ENCODE measurements at regions not wholly inside any gene's neighbourhood (a gene's known extent, or its start where the extent isn't known, plus 50 kb on each side); places are given as distances from the start of the nearest gene placed in this dataset.
"Not testable (repeated sequence)": the region's sequence is repeated elsewhere in the genome, so short reads cannot be mapped to it uniquely, and the experiment has no call there.

DNA sequence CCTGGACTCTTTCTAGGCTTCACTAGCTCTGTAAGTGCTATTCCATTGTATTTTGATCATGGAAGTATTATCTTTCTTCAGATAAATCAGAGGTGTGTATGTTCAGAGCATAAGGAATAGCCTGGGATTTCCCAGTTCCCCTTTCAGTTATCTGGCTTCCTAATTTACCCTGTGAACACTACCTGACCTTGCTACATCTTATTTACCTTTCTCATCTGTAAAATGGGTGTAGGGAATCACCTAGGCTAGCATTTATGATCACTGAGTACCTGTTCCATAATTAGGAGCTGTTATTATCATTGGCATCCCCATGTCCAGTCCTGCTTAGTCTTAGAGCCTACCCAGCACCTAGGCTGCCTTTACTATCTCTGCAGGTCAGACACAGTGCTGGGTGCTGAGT, 149.3 kb upstream of the NR2F2 start:
- H3K36me3 ChIP-seq, result no peaks in the 10 kb centered on the region
- H3K27me3 ChIP-seq, result no peaks in the 10 kb centered on the region
- no peak overlapping the region for H3K27ac ChIP-seq
- H3K9me3 ChIP-seq (replicated peaks), result no peaks in the 10 kb centered on the region
- peaks cover 3% of the 10 kb centered on the region; the same call in 1 of the 2 replicates for H3K4me1 ChIP-seq
- DNase-seq, result no peak
- H3K4me3 ChIP-seq, result no peak overlapping the region

DNA sequence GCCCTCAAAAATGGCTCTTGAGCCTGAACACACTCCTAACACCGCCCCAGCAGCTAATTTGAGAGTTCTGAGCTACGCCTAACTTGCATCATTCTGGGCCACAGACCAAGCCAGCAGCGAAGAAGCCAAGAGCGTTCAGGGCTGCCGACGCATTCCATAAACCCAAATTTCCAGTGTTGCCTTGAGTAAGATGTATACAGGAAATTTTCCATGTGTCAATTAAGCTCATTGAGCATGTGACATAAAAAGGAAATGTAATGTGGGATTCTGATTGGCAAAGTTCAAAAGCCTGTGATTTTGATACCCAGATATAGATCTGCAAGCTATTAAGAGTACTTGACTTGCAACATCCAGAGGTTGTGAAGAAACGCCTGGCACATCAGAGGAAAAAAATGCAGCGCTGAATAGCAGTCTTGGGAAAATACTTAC, 148.6 kb upstream of the NR2F2 start:
- no peaks in the 10 kb centered on the region for H3K9me3 ChIP-seq (replicated peaks)
- no peaks in the 10 kb centered on the region for H3K36me3 ChIP-seq
- no peak overlapping the region for H3K4me3 ChIP-seq
- peaks cover 3% of the 10 kb centered on the region; the same call in 1 of the 2 replicates for H3K4me1 ChIP-seq
- DNase-seq, result no peak
- H3K27ac ChIP-seq, result no peak overlapping the region
- no peaks in the 10 kb centered on the region for H3K27me3 ChIP-seq

DNA sequence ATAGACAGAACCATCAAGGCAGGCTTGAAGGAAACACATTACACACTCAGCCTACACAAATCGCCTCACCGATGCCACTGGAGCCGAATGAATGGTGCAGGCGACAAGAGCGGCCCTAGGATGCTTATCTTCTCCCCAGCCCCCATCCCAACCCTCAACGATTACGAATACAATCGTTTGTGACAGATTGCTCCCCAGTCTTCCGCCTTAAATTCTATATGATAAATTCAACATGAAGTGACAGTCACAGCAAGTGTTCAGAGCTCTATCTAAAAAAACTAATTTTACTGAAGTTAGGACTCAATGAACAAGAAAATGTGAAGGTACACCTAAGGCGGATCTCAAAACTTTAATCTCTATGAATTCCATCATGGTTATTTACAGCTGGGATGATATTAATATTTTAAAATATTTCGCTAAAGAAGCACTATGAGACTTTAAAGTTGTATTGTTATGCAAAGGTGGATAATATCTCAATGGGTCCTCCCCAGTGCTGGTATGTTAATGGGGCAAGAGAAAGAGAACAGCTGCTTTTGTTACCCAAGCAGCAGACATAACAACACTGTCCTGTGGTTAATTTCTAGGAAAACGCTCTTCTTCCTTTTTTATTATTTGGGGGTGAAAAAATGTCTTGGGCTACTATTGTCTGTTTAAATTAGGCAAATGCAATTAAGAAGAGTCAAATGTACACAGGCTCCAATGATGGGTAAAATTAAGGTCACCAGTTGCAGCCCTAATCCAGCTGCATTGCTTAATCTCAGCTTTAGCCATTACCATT, 147.6 kb upstream of the NR2F2 start:
- DNase-seq, result no peak
- Histone ChIP-seq H3K4me3 (no peak overlapping the region), H3K27me3 (no peaks in the 10 kb centered on the region), H3K9me3 (replicated peaks) (no peaks in the 10 kb centered on the region), H3K27ac (no peak overlapping the region), H3K4me1 (peaks cover 3% of the 10 kb centered on the region; the same call in 1 of the 2 replicates), H3K36me3 (no peaks in the 10 kb centered on the region)

DNA sequence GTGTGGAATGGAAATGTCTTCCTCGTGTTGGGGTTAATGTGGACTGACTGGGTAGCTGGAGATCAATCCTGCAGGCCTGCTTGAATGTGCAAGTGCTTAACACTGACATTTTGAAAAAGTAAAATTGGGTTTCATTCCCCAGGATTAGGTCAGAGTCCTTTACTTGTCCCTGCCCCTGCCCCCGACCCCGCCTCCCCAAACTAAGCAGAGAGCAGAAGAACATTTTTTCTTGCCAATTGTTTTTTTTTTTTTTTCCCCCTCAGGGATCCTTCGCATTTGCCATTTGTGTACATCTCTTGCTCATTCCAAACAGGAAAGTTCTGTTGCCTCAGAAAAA, 147.0 kb upstream of the NR2F2 start:
- Histone ChIP-seq H3K4me1 (peaks cover 3% of the 10 kb centered on the region; the same call in 1 of the 2 replicates), H3K27me3 (no peaks in the 10 kb centered on the region), H3K27ac (no peak overlapping the region), H3K4me3 (no peak overlapping the region), H3K9me3 (replicated peaks) (no peaks in the 10 kb centered on the region), H3K36me3 (no peaks in the 10 kb centered on the region)
- no peak for DNase-seq

DNA sequence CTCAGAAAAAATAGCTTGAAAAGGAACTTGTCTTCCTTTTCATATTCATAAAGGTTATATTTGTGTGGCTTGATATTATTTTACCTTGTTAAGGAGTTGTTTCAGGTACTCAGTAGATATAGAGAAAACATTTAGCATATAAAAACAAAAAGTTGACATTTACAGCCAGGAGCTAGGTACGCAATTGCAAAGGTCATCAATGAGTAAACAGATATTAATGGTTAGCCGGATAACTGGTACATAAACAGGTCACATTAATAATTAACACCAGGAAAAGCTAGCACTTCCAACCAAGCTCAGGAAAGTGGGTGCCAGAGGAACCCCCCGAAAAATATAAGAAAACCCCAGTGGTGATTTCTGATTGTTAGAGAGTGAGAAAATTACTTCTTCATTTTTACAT, 146.6 kb upstream of the NR2F2 start:
- DNase-seq, result no peak
- H3K4me1 ChIP-seq, result peaks cover 3% of the 10 kb centered on the region; the same call in 1 of the 2 replicates
- H3K27me3 ChIP-seq, result no peaks in the 10 kb centered on the region
- no peak overlapping the region for H3K4me3 ChIP-seq
- no peaks in the 10 kb centered on the region for H3K36me3 ChIP-seq
- H3K9me3 ChIP-seq (replicated peaks), result no peaks in the 10 kb centered on the region
- no peak overlapping the region for H3K27ac ChIP-seq

DNA sequence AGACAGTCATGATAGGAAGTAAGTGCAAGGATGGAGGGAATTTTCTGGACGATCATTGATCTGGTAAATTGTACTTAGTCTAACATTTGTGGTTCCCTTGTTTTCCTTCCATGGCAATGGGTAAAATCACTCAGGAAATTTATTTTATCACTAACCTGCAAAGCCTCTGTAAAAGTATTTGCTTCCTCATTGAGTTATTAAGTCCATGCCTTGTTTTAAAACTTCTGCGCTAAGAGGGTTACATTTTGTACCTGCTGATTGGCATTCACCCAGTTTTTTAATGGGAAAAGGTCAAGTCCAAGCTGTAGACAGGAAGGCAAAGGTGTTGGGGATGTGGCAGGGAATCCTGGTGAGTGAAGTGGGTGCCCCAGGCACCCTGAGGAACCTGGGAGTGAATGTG, 146.2 kb upstream of the NR2F2 start:
- Histone ChIP-seq H3K27ac (no peak overlapping the region), H3K9me3 (replicated peaks) (no peaks in the 10 kb centered on the region), H3K36me3 (no peaks in the 10 kb centered on the region), H3K4me3 (no peak overlapping the region), H3K4me1 (peaks cover 3% of the 10 kb centered on the region; the same call in 1 of the 2 replicates), H3K27me3 (no peaks in the 10 kb centered on the region)
- no peak for DNase-seq

DNA sequence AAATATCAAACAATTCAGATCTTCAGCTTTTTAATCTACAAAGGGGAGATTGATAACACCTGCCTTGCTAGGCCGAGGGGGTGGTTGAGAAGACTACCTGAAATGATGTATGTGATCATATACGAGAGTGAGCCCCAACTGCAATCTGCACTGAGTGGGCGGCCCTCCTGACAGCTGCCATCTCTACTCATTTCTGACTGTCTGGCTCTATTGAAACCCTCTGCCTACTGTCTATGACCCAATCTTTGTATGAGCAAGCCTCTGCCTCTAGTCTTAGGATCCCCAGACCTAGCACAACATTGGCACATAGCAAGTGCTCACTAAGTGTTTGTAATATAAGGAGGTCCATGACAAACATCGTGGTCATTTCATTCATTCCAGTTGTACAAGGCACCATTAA, 144.4 kb upstream of the NR2F2 start:
- Histone ChIP-seq H3K9me3 (replicated peaks) (no peaks in the 10 kb centered on the region), H3K4me1 (peaks cover 3% of the 10 kb centered on the region; the same call in 1 of the 2 replicates), H3K36me3 (no peaks in the 10 kb centered on the region), H3K4me3 (no peak overlapping the region), H3K27ac (no peak overlapping the region), H3K27me3 (no peaks in the 10 kb centered on the region)
- DNase-seq, result no peak

DNA sequence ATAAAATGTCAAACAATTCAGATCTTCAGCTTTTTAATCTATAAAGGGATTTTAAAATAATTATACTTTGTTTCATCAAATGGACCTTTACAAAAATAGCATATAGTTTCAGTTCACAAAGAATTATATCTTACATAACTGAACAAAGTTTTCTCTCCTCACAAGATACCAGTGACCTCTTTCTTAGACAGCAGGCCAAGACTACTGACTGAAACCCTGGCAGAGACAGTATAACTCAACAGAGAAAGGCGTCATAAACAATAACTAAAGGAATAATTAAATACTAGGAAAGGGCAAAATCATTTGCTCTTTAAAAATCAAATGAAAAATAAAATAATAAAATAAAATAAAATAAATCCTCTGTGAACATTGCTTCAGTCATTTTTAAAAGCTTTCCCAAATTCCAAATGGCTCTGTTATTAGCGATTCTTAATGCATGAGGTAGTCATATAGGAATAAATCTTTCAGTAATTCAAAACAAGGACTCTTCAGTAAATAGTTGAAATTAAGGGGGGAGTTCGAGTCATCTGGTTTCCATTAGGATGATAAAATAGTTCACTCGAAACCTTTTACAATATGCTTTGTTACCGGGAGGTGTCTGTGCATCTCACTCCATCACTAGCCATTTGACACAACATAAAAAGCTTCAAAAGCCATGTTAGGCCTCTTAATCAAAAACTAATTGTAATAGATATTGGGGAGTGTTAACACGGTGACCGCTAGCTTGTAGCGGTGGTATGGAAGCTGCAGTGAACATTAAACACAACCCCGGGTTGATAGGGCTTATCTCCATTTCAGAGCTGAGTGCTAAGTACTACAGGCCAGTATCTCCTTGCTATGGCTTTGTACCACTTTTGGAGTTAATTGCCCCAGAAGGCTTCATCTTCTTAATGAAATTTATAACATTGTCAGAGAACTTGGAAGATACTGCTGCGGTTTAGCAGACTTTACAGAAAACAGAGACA, 142.9 kb upstream of the NR2F2 start:
- DNase-seq, result no peak
- Histone ChIP-seq H3K36me3 (no peaks in the 10 kb centered on the region), H3K27me3 (no peaks in the 10 kb centered on the region), H3K9me3 (replicated peaks) (no peaks in the 10 kb centered on the region), H3K27ac (no peak overlapping the region), H3K4me1 (peaks cover 3% of the 10 kb centered on the region; the same call in 1 of the 2 replicates), H3K4me3 (no peak overlapping the region)

DNA sequence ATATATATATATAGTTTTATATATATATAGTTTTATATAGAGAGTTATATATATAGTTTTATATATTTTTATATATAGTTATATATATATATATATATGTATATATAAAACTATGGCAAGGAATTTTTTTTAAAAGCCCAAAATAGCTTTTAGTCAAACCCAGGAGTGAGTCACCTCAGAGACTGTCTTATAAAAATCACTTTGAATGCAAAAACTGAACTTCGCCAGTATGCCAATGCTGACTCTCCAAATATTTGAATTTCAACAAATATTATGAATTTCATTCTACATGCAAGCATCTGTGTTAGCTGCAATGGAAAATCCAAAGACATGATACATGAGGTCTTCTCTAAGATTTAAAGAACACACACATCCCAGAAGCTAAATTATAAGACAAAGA, 132.8 kb upstream of the NR2F2 start:
- Histone ChIP-seq H3K27ac (no peak overlapping the region), H3K27me3 (no peaks in the 10 kb centered on the region), H3K4me3 (no peak overlapping the region), H3K9me3 (replicated peaks) (0 out of 2 replicates have a peak, but pooled peaks cover 2% of the 10 kb centered on the region), H3K36me3 (no peaks in the 10 kb centered on the region), H3K4me1 (0 out of 2 replicates have a peak, but pooled peaks cover 4% of the 10 kb centered on the region)
- no peak for DNase-seq

DNA sequence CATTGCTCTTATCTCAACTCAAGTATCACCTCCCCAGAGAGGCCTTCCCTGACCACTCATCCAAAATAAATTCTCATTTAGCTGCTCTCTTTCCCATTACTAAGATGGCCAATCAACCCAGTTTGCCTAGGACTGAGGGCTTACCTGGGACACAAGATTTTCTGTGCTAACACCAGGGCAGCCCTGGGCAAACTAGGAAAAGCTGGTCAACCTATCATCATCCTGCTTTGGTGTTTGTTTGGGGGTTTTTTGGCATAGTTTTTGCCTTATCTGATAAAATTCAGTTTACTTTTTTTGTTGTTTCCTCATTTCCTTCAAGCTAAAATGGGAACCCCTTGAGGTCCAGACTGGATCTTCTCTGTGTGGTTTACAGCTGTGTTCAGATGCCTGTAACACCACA, 131.4 kb upstream of the NR2F2 start:
- H3K4me3 ChIP-seq, result no peak overlapping the region
- 0 out of 2 replicates have a peak, but pooled peaks cover 4% of the 10 kb centered on the region for H3K4me1 ChIP-seq
- H3K9me3 ChIP-seq (replicated peaks), result 0 out of 2 replicates have a peak, but pooled peaks cover 2% of the 10 kb centered on the region
- H3K27me3 ChIP-seq, result no peaks in the 10 kb centered on the region
- H3K36me3 ChIP-seq, result no peaks in the 10 kb centered on the region
- no peak overlapping the region for H3K27ac ChIP-seq
- no peak for DNase-seq

DNA sequence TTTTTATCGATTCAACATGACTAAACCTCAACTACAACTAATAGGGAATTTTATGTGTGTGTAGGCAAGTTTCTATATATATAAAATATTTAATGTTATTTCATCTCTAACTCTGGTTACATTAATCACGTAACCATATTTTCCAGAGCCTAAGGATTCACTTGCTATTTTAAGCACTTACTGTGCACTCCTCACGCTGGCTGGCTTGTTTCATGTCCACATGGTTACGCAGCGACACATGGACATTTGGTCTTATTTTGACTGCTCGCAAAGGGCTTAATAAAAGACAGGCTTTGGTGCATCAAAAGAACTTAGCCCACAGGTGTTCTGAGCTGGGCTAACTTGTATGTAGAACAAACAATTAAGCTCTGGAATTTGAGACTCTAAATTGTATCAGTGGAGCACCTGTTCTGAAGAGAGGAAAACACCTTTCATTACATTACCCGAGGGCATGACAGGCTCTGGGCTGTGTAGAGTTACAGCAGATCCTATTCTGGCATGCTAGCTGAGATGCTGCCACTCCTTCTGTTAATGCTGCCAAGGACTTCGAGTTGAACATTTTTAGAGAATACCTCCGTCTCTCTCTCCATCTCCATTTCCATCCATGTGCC, 130.0 kb upstream of the NR2F2 start:
- no peak overlapping the region for H3K27ac ChIP-seq
- no peak overlapping the region for H3K4me3 ChIP-seq
- DNase-seq, result peak; percentile 9 to 43
- no peaks in the 10 kb centered on the region for H3K27me3 ChIP-seq
- H3K4me1 ChIP-seq, result 0 out of 2 replicates have a peak, but pooled peaks cover 4% of the 10 kb centered on the region
- H3K9me3 ChIP-seq (replicated peaks), result no peaks in the 10 kb centered on the region; the same call in 1 of the 2 replicates
- no peaks in the 10 kb centered on the region for H3K36me3 ChIP-seq

DNA sequence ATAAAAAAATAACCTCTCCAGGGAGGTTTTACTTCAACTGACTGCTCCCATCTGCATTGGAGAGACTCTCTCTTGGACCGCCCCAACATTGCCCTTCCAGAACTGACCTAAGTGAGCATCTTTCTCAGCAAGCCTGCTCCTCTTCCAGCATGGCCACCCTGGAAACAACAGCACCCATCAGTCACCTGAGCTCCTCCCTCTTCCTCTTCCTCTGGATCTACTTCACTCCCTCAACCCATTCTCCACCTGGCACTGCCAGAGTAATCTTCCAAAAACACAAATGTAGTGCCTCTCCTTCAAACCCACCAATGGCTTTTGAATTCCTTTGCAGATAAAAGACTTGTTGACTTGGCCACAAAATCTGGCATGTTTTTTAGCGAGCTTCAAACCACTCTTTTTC, 128.8 kb upstream of the NR2F2 start:
- DNase-seq, result no peak
- Histone ChIP-seq H3K4me1 (0 out of 2 replicates have a peak, but pooled peaks cover 4% of the 10 kb centered on the region), H3K27ac (no peak overlapping the region), H3K4me3 (no peak overlapping the region), H3K27me3 (no peaks in the 10 kb centered on the region), H3K36me3 (no peaks in the 10 kb centered on the region), H3K9me3 (replicated peaks) (peaks cover 3% of the 10 kb centered on the region; the same call in 1 of the 2 replicates)

DNA sequence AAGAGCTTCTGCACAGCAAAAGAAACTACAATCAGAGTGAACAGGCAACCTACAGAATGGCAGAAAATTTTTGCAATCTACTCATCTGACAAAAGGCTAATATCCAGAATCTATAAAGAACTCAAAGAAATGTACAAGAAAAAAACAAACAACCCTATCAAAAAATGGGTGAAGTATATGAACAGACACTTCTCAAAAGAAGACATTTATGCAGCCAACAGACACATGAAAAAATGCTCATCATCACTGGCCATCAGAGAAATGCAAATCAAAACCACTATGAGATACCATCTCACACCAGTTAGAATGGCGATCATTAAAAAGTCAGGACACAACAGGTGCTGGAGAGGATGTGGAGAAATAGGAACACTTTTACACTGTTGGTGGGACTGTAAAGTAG, 124.9 kb upstream of the NR2F2 start:
- DNase-seq; H3K4me1 ChIP-seq; H3K36me3 ChIP-seq; H3K27me3 ChIP-seq; H3K4me3 ChIP-seq; H3K27ac ChIP-seq; H3K9me3 ChIP-seq (replicated peaks): not testable (repeated sequence)

DNA sequence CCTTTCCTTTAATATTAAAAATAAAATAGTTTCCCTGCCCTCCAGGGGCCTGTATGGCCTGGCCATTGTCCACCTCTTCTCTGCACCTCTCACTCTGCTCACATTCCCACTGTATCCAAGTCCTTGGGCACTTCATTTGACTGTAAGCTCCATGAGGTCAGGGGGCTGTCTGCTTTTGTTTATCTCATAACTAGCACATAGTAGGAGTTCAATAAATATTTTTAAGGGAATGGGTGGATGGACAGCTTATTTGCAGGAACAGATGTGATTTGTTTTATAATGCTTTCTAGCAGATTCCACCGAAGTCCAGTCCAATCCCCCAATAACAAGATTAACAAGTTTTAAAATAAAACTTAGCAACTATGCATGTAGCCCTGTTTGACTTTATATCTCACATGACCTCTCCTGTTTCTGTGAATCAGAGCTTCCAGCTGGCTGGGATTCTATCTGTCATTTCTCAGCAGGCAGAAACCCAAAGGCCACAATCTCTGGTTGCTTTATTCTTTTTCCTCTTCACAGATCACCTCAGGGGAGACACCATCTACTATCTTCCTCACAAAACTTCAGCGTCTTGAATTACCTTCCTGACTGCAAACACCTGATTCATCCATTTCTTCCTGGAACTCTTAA, 123.0 kb upstream of the NR2F2 start:
- Histone ChIP-seq H3K36me3 (no peaks in the 10 kb centered on the region), H3K4me1 (no peaks in the 10 kb centered on the region), H3K27me3 (no peaks in the 10 kb centered on the region), H3K27ac (no peak overlapping the region), H3K4me3 (no peak overlapping the region), H3K9me3 (replicated peaks) (peaks cover 5% of the 10 kb centered on the region; the same call in 1 of the 2 replicates)
- no peak for DNase-seq
